ENCODE measurements at regions not wholly inside any gene's neighbourhood (a gene's known extent, or its start where the extent isn't known, plus 50 kb on each side); places are given as distances from the start of the nearest gene placed in this dataset.

- TF ChIP-seq, protein P1, sequence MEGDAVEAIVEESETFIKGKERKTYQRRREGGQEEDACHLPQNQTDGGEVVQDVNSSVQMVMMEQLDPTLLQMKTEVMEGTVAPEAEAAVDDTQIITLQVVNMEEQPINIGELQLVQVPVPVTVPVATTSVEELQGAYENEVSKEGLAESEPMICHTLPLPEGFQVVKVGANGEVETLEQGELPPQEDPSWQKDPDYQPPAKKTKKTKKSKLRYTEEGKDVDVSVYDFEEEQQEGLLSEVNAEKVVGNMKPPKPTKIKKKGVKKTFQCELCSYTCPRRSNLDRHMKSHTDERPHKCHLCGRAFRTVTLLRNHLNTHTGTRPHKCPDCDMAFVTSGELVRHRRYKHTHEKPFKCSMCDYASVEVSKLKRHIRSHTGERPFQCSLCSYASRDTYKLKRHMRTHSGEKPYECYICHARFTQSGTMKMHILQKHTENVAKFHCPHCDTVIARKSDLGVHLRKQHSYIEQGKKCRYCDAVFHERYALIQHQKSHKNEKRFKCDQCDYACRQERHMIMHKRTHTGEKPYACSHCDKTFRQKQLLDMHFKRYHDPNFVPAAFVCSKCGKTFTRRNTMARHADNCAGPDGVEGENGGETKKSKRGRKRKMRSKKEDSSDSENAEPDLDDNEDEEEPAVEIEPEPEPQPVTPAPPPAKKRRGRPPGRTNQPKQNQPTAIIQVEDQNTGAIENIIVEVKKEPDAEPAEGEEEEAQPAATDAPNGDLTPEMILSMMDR (IDR thresholded peaks at IDR 0.05), result no peak
- no peak for TF ChIP-seq POLR2A (IDR thresholded peaks at IDR 0.05)
These were observed 134.9 kb upstream of the ADRA1D start for GRCh38 chr20:4383961-4384360.
